ENCODE measurements at regions not wholly inside any gene's neighbourhood (a gene's known extent, or its start where the extent isn't known, plus 50 kb on each side); places are given as distances from the start of the nearest gene placed in this dataset.
A peak's percentile ranks its signal among the peaks of the same experiment; 100 is the strongest.

DNA sequence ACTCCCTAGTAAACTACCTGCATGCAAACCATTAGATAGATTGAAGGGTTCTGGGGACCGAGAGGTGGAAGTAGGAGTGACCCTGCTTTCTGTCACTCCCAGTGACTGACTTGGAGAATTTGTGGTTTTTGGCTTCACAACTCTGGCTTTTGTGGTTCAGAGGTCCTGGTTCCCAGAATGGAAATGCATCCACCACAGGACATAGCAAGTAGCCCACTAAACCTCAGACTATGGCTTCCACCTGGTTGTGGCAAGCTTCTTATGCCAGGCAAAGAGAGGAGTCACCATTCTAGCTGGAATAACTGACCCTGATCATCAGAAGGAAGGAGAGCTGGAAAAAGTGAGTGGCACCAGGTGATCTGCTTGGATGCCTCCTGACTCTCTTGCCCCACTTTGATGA lies 162.4 kb upstream of the TMEM260 start:
- Histone ChIP-seq H3K27me3 (no peaks in the 10 kb centered on the region), H3K36me3 (no peaks in the 10 kb centered on the region), H3K27ac (no peak overlapping the region), H3K4me1 (peaks cover 0 to 7% (median 0%) of the 10 kb centered on the region in 12 donors), H3K4me3 (no peak overlapping the region), H3K9me3 (peaks cover 0 to 7% (median 0%) of the 10 kb centered on the region in 12 donors)
- 85 to 100% (median 88%) methylated on average over 1 of the region's 1 CpG for WGBS, 4 donors
- intact Hi-C loops (cut with DNase I): no loop called here
- TF ChIP-seq, protein P1, sequence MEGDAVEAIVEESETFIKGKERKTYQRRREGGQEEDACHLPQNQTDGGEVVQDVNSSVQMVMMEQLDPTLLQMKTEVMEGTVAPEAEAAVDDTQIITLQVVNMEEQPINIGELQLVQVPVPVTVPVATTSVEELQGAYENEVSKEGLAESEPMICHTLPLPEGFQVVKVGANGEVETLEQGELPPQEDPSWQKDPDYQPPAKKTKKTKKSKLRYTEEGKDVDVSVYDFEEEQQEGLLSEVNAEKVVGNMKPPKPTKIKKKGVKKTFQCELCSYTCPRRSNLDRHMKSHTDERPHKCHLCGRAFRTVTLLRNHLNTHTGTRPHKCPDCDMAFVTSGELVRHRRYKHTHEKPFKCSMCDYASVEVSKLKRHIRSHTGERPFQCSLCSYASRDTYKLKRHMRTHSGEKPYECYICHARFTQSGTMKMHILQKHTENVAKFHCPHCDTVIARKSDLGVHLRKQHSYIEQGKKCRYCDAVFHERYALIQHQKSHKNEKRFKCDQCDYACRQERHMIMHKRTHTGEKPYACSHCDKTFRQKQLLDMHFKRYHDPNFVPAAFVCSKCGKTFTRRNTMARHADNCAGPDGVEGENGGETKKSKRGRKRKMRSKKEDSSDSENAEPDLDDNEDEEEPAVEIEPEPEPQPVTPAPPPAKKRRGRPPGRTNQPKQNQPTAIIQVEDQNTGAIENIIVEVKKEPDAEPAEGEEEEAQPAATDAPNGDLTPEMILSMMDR (IDR thresholded peaks at IDR 0.05): no peak
- TF ChIP-seq POLR2A (IDR thresholded peaks at IDR 0.05): no peak
- no peak for DNase-seq
- ATAC-seq: no peak

DNA sequence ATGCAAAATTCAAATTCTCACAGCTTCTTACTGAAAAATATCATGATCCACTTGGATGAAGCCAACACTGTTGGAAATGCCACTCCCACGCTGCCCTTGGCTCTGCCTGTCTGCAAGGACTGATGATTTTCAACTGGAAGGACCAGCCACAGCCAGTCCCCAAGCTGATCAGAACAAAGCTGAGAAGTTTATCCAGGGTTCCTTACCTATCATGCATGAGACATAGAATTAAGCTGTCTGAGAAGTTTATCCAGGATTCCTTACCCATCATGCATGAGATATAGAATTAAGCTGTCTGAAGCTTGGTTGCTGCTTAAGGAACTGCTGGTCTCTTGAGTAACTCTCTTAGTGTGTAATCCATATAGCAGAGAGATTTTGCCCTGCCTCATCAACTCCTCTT lies 159.8 kb upstream of the TMEM260 start:
- no peak overlapping the region for H3K4me3 ChIP-seq
- no peak for ATAC-seq
- H3K9me3 ChIP-seq: peaks cover 0 to 7% (median 0%) of the 10 kb centered on the region in 12 donors
- intact Hi-C loops (cut with DNase I): loop anchor here in 6 of 10 donors (5.0 to 10.0 kb wide), 3 partner anchors 687 to 715 kb away; no protein-coding TSS in a partner anchor
- no peaks in the 10 kb centered on the region for H3K36me3 ChIP-seq
- DNase-seq: no peak
- no peak overlapping the region for H3K27ac ChIP-seq
- no peaks in the 10 kb centered on the region for H3K27me3 ChIP-seq
- H3K4me1 ChIP-seq: peaks cover 0 to 20% (median 0%) of the 10 kb centered on the region in 12 donors
- no peak for TF ChIP-seq POLR2A (IDR thresholded peaks at IDR 0.05)
- TF ChIP-seq, protein P1 (IDR thresholded peaks at IDR 0.05): no peak
- 89 to 94% (median 91%) methylated on average over 1 of the region's 1 CpG for WGBS, 4 donors

DNA sequence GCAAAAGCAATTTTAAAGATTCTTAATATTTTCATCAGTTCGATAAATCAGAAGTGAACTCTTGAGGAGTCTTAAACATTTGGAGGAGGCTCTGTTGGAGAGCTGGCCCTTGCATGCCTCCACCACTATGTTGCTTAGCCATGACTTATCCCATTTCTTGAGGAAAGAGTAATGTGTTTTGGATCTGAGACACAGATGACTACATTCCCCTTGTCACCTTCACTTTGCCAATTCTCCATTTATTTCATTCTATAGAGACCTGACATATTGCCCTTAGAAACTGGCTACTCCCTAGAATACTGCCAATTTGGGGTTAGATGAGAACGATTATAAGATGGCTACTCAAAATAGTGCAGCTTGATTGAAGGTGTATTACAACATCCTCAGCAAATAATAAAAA lies 157.4 kb upstream of the TMEM260 start:
- 75 to 89% (median 81%) methylated on average over 2 of the region's 2 CpGs for WGBS, 4 donors
- no peak for DNase-seq
- intact Hi-C loops (cut with DNase I): loop anchor here in 6 of 10 donors (5.0 to 10.0 kb wide), 3 partner anchors 690 to 717 kb away; no protein-coding TSS in a partner anchor

DNA sequence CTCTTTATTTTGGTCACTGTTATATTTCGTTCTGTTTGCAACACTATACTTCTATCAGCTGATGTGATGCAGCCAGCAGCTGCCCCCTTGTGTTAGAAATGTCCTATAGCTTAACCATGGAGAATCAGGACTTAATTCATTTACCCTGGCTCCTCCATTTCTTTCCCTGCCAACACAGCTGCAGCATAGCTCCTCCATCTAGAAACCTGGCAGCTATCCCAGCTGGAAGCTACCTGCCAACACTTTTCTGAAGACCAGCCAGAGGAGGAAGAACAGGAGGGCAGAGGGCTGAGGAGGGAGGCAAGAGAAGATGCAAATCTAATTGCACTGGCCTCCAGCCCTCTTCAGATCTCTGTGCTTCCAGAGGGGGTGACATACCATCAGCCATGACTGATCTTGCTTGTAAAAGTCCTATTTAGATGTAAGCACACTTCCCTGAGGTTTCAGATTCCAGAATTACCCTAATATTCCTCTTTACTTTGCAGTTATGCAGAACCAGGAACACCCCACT lies 156.8 kb upstream of the TMEM260 start:
- 5 to 7% (median 6%) methylated on average over 1 of the region's 1 CpG for WGBS, 4 donors
- DNase-seq: peak in 4 of 5 donors; percentile 45 to 57 (median 48)
- Histone ChIP-seq H3K36me3 (no peaks in the 10 kb centered on the region), H3K9me3 (peaks cover 0 to 7% (median 0%) of the 10 kb centered on the region in 12 donors), H3K27me3 (no peaks in the 10 kb centered on the region), H3K4me3 (no peak overlapping the region), H3K4me1 (peaks cover 0 to 20% (median 0%) of the 10 kb centered on the region in 12 donors), H3K27ac (no peak overlapping the region)
- ATAC-seq: peak; percentile 69 to 94 (median 88)
- TF ChIP-seq POLR2A (IDR thresholded peaks at IDR 0.05): no peak
- TF ChIP-seq, protein P1 (IDR thresholded peaks at IDR 0.05): peak; percentile 56 to 80 (median 66)
- intact Hi-C loops (cut with DNase I): loop anchor here in 6 of 10 donors (5.0 to 10.0 kb wide), 3 partner anchors 690 to 718 kb away; no protein-coding TSS in a partner anchor

More for the DNA sequence above, 157.4 kb upstream of the TMEM260 start:
- Histone ChIP-seq H3K4me3 (no peak overlapping the region), H3K4me1 (peaks cover 0 to 20% (median 0%) of the 10 kb centered on the region in 12 donors), H3K36me3 (no peaks in the 10 kb centered on the region), H3K27me3 (no peaks in the 10 kb centered on the region), H3K27ac (no peak overlapping the region), H3K9me3 (peaks cover 0 to 7% (median 0%) of the 10 kb centered on the region in 12 donors)
- no peak for ATAC-seq
- TF ChIP-seq, protein P1 (IDR thresholded peaks at IDR 0.05): no peak
- no peak for TF ChIP-seq POLR2A (IDR thresholded peaks at IDR 0.05)

Measured in heart left ventricle (tissue), 16 donors.